Hematopoietic multipotent progenitor cell (in vitro differentiated cells): ENCODE measurements at regions not wholly inside any gene's neighbourhood (a gene's known extent, or its start where the extent isn't known, plus 50 kb on each side); places are given as distances from the start of the nearest gene placed in this dataset.

Source experiments
- DNase-seq, 3 donors: peaks; one replicate each; pipeline ENCODE4 v3.0.0-alpha.2; 2011 to 2015; ENCODE audit warnings: low read depth in 2 of 3, low spot score in 2 of 3

- DNase-seq: no peak
These were observed 592.5 kb downstream of the NPHP4 start for GRCh38 chr1:5399771-5400170.

GRCh38 chr1:5396593-5396992, 595.6 kb downstream of the NPHP4 start:
- no peak for DNase-seq

- no peak for DNase-seq
These were observed 598.1 kb downstream of the NPHP4 start for GRCh38 chr1:5394111-5394510.

GRCh38 chr1:5393603-5394002, 598.6 kb downstream of the NPHP4 start:
- no peak for DNase-seq

- DNase-seq: no peak
These were observed 599.1 kb downstream of the NPHP4 start for GRCh38 chr1:5393146-5393545.

GRCh38 chr1:5391725-5392124, 600.5 kb downstream of the NPHP4 start:
- DNase-seq: no peak

- DNase-seq: no peak
These were observed 601.7 kb downstream of the NPHP4 start for GRCh38 chr1:5390504-5390903.

DNA sequence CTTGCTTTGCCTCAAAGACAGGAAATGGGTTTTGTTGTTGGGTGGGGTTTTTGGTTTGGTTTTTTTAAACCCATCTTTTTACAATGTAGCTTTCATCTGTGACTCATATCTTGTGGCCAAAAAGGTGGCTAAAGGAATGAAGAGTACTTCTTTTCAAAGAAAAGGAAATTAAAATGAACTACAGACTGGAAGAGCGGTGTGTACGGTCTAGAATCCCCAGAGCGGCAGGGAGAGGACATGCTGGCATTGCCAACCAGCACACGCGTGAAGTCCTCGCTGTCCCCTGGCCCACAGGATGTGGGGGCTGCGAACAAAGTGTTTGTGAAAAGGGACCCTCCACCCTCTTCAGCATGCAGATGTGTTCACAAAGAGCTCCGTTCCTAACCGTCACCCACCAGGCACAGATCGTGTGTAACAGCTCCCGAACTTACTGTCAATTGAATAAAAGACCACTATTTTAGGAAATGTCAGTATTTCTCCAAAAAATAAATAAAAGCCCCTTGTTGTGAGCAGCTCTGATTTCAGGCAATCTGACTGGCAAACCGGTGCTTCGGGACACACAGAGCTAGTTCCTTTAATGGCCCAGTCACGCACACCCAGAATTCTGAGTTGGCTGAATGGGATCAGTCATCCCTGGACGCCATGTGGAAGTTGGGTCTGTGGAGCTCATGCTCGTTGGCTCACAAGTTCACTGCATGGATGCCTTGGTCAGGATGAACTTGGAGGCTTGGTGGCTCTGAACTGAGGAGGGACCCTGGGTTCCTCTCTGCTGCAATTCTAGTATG, 602.9 kb downstream of the NPHP4 start:
- DNase-seq: peak in 1 of 3 donors; percentile 19

DNA sequence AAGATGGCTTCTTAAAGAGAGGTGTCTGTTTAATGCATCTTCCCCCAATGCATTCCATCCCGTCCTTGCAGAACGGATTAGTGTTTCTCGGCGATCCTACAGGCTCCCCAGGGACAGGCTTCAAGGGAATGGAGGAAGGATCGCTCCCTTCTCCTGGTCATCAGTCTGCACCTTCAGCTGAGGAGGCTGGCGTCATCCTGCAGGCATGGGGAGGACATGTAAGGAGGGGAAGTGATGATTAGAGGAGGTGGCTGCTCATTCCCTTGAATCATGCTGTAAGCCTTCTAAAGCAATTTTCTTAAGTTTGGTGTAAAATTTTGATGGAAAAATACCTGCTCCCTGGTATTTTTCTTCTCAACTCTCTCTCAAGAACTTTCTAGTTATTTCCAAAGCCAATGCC, 603.6 kb downstream of the NPHP4 start:
- no peak for DNase-seq

GRCh38 chr1:5386371-5386770, 605.9 kb downstream of the NPHP4 start:
- no peak for DNase-seq

DNA sequence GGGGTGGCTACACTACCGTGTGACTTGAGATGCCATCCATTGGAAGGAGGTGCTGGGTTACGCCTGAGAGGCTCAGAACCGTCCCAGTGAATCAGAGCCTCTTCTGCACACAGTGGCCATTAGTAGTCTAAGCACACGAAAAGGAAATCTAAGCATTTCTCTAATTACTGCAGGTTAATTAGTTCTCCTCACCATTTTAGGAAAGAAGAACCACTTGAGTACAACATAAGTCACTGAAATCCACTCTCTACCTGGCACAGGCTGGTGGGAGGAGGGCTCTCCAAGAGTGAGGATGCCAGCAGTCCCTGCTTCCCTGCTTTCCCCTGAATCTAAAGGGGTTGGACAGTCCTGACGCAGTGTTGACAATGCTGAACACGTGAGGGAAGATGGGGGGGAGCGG, 606.3 kb downstream of the NPHP4 start:
- DNase-seq: no peak

- DNase-seq: no peak
These were observed 607.0 kb downstream of the NPHP4 start for GRCh38 chr1:5385096-5385799.

- DNase-seq: no peak
These were observed 610.7 kb downstream of the NPHP4 start for GRCh38 chr1:5381491-5381890.

GRCh38 chr1:5379176-5379759, 613.0 kb downstream of the NPHP4 start:
- no peak for DNase-seq

GRCh38 chr1:5376538-5377247, 615.5 kb downstream of the NPHP4 start:
- no peak for DNase-seq

GRCh38 chr1:5375481-5375880, 616.7 kb downstream of the NPHP4 start:
- no peak for DNase-seq

DNA sequence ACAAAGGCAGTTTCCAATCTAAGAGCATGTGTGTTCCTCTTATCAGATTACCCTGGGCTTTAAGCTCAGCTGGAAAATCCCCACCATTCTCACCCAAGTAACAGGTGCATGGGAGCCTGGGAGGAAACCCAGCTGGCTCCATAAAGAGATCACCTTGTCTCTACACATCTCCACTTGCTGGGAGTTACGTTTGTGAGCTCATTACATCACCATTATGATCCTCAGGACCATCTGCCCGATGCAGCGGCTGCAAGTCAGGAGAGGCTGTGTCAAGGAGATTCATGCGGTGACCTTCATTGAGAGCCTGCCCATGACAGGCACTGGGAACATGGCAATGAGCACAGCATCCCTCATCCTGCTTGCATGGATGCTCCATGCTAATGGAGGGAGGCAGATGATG, 618.0 kb downstream of the NPHP4 start:
- no peak for DNase-seq

DNA sequence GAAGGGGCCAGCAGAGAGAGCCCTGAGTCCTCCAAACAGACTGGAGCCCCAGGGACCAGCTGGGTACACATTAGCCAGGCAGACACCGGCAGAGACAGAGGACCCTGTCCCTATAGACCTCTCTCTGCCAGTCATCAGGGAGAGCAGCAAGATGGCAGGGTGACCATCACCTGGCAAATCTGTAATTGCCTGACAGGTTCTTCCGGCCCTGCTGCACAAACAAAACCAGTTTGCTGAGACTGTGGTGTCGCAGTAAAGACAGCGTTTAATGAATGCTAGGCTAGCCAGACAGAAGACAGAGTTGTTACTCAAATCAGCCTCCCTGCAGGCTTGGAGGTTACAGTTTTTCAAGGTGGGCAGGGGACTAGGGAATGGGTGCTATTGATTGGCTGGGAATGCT, 618.9 kb downstream of the NPHP4 start:
- no peak for DNase-seq

DNA sequence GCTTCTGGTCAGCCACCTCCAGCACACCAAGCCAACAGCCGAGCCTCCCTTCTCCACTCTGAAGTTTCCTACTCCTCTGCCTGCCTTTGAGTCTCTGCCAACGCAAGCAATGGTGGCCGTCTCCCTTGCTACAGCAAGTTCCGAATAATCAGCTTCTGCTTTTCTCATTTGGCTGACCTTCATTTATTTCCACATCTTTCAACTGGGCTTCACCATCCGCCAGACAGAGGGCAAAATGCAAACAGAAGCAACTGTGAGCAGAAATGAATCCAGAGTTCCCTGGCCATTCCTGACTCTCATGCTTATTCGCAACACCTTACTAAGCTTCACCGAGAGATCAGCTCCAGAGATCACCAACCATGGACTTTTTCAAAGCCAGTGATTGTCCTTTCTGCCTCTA, 621.0 kb downstream of the NPHP4 start:
- DNase-seq: no peak

DNA sequence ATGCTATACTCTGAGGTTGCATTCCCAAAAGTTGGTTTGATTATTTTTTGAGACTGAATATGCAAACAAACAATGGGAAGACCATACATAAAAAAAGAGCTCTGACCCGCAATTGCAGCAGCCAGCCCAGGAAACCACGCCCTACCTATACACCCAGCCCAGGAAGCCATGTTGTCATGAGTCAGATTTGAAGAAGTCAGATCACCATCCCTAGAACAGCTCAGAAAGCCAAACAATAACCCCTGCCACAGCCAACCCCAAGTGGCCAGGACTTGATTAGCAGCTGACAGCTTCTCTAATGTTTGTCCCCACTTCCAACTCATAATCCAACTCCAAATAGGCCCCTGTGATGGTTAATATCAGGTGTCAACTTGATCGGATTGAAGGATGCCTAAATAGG, 621.9 kb downstream of the NPHP4 start:
- no peak for DNase-seq

DNA sequence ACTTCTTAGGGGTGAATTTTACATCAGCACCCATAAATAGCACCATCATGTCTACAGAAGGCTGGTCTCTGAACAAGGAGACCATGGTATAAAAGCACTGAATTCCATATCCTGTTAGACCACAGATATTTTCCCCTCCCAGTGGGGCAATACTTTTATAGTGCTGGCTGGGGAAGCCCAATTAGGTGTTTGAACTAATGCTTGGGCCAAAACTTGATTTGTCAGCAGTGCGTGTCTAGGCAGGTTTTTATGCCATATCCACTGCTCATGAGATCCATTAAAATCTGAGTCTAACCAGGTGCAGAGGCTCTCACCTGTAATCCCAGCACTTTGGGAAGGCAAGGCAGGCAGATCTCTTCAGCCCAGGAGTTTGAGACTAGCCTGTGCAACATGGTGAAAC, 623.0 kb downstream of the NPHP4 start:
- DNase-seq: no peak
